GM12873 (cell line): ENCODE measurements at regions not wholly inside any gene's neighbourhood (a gene's known extent, or its start where the extent isn't known, plus 50 kb on each side); places are given as distances from the start of the nearest gene placed in this dataset.

Experiments
- TF ChIP-seq, protein P1 (sequence below): IDR thresholded peaks from 2 replicates; pipeline ENCODE4 v1.5.1; 2012; ENCODE audit warnings: low read depth, mild to moderate bottlenecking, moderate library complexity, low read length, control low read depth; ENCODE audit not compliant: insufficient read depth; ENCODE audit errors: missing control alignments

DNA sequence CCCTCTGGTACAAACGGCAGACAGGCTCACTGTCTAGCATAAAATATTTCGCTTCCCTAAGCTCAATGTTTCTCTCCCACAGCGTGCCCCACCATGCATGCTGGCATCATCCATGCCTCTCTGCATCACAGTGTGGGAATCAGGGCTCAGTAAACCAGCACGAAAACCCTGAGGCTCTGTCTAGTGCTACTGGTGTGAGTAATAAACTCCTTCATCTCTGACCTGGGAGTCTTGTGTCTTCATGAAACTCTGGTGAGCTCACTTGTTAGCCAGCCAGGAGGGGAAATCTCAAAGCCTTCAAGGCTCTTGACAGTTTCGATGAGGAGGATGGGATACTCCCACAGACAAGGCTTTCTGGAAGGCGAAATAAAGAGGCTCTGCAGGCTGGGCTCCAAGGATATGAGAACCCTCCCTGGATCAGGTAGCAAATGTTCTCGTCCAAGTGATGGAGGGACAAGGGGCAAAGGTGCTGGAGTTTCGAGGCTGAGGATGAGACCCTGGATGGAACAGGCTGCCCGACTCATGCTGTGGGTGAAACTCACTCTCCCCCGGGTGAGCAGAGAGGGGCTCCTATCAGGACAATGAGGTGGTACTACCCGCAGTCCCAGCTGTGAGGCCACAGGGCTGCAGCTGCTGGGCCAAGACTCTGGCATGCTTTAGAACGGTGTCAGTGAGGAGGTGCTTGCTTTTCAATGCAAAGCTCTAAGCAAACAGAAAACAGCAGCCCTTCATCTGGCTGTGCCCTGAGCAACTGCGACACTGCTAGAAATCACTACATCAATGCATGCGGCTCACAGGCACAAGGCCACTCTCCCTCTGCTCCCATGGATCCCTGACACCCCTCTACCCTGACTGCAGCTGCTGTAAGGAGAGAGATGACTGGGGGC is 69.3 kb downstream of the SHANK2 start:
- TF ChIP-seq, protein P1, sequence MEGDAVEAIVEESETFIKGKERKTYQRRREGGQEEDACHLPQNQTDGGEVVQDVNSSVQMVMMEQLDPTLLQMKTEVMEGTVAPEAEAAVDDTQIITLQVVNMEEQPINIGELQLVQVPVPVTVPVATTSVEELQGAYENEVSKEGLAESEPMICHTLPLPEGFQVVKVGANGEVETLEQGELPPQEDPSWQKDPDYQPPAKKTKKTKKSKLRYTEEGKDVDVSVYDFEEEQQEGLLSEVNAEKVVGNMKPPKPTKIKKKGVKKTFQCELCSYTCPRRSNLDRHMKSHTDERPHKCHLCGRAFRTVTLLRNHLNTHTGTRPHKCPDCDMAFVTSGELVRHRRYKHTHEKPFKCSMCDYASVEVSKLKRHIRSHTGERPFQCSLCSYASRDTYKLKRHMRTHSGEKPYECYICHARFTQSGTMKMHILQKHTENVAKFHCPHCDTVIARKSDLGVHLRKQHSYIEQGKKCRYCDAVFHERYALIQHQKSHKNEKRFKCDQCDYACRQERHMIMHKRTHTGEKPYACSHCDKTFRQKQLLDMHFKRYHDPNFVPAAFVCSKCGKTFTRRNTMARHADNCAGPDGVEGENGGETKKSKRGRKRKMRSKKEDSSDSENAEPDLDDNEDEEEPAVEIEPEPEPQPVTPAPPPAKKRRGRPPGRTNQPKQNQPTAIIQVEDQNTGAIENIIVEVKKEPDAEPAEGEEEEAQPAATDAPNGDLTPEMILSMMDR: no peak

DNA sequence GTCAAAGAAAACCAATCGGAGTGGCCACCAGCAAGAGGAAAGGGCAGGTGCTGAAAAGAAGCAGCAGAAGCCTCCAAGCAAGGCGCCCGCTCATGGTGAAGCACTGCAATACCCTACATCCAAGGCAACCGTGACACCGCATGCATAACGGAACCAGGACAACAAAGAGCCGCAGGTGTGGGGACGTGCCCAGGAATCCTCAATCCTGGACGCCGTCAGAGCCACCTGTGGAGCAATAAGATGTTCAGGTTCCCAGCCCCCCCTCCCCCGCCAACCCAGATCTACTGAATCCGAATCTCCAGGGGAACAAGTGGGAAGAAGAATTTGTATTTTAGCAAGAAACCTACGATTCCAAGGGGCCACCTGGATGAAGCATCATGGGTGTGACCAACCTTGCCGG is 70.8 kb downstream of the SHANK2 start:
- TF ChIP-seq, protein P1: no peak

DNA sequence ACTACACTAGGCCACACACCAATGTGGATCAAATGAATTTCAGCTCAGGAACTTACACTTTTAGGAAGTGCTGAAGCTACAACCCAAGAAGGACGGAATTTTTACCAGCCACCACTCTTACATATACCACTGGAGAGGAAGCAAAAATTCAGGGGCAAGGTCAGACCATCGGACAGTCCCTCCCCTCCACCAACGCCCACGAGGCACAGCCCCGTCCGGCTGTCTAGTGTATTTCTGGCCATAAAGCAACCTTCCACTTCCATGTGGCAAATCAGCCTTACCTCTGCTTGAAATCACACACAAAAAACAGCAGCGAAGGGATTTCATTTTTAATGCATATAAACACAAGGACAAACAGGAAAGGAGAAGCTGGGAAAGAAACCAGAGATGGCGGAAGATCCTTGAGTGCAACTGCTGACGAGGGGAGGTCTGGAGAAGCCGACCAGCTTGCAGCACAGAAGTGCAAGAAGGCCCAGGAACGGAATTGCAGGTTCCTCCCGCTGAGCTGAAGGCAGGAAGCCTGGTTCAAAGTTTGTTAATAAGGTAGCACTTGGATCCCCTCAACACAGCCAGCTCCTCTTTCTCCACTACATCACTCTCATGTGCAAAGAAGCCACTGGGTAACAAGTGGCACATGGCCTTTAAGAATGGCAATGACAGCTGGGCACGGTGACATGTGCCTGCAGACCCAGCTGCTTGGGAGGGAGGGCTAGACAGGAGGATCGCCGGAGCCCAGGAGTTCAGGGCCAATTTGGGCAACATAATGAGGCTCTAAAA is 71.5 kb downstream of the SHANK2 start:
- TF ChIP-seq, protein P1: no peak

DNA sequence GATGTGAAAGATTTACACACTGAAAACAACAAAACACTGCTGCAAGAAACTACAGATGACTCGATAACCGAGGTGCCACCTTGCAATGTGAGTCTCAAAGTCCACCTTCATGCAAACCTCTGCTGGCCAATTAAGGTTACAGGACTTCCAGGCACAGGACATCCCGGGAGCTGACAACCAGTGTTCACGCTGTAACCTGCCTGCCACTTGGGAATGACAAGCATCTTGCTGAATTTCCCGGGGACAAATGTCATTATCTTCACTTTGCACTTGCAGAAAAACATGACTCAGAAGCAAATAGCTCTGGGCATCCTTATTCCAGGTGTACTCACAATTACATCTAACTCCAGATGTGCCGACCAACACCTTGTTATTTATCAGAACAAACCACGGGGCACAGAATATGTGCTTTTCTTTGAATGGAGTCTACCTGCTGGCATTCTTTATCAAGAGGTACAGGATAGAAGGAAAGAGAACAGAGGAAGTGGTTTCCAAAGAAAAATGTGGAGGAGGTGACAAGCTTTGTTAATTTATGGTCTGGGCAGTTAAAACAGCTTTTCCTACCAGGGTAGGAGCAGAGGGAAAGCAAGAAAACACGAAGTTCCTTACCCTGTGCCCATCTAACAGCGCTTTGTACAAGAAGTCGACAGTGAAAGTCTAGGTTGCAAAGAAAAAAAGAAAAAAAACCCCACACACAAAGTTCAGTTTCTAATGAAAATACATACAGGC is 72.3 kb downstream of the SHANK2 start:
- TF ChIP-seq, protein P1: no peak

DNA sequence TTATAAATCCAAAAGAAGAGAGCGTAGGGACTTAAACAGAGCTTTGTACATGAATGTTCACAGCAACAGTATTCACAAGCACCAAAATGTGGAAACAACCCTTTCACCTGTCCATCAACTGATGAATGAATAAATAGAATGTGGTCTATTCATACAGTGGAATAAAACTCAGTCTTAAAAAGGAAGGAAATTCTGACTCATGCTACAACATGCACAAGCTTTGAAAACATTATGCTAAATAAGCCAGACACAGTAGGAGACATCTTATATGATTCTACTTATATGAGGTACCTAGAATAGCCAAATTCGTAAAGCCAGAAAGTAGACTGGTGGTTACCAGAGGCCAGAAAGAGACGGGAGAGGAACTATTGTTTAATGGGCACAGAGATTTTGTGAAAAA is 74.3 kb downstream of the SHANK2 start:
- TF ChIP-seq, protein P1: no peak

DNA sequence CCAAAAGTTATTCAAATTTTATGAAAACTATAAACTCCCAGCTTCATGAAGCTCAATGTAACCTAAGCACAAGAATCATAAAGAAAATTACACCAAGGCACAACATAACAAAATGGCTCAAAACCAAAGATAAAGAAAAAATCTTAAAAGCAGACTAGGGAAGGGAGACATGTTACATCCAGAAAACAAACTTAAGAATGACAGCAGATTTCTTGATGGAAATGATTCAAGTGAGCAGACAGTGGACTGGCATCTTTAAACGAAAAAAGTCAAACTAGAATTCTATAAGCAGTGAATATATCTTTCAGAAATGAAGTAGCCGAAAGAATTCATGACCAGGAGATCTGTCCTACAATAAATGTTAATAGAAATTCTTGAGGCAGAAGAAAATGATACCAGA is 75.6 kb downstream of the SHANK2 start:
- TF ChIP-seq, protein P1: no peak

DNA sequence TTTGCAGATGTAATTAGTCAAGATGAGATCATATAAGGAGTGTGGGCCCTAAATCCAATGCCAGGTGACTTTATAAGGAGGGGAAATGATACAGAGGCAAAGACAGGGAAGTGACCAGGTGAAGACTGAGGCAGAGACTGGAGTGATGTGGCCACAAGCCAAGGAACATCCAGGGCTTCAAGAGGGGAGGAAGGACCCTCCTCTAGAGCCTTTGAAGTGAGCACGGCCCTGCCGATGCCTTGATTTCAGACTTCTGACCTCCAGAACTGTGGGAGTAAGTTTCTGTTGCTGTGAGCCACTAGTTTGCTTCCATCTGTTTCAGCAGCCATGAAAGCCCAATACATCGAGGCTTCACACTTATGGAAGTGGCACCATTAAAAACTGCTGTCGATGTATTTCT is 78.7 kb downstream of the SHANK2 start:
- TF ChIP-seq, protein P1: no peak
